Liver (tissue), 8 donors: ENCODE measurements at regions not wholly inside any gene's neighbourhood (a gene's known extent, or its start where the extent isn't known, plus 50 kb on each side); places are given as distances from the start of the nearest gene placed in this dataset.

Experiments used
- DNase-seq: peaks from one replicate; pipeline ENCODE4 v3.0.0-alpha.2; 2017; ENCODE audit warnings: low spot score
- H3K27ac ChIP-seq, 2 donors: one replicate each; pipeline ENCODE4 v1.7.0; 2013; ENCODE audit warnings: inconsistent platforms in 2 of 2, low read length in 2 of 2, control low read depth in 1 of 2, low read depth in 1 of 2, mild to moderate bottlenecking in 1 of 2
- H3K27me3 ChIP-seq, 4 donors: one replicate each; pipeline versions ENCODE4 v1.6.1 to v1.7.0; 2013; ENCODE audit warnings: low read length in 3 of 4, inconsistent platforms in 1 of 4, mild to moderate bottlenecking in 1 of 4, moderate library complexity in 1 of 4; ENCODE audit not compliant: control insufficient read depth in 4 of 4, insufficient read depth in 4 of 4
- H3K36me3 ChIP-seq, 4 donors: one replicate each; pipeline versions ENCODE4 v1.6.1 to v1.7.0; 2013; ENCODE audit warnings: low read length in 3 of 4, mild to moderate bottlenecking in 3 of 4, low read depth in 1 of 4, moderate library complexity in 1 of 4; ENCODE audit not compliant: control insufficient read depth in 4 of 4, insufficient read depth in 3 of 4
- H3K4me1 ChIP-seq, 4 donors: one replicate each; pipeline versions ENCODE4 v1.6.1 to v1.7.0; 2013; ENCODE audit warnings: low read length in 3 of 4, mild to moderate bottlenecking in 3 of 4, moderate library complexity in 1 of 4; ENCODE audit not compliant: control insufficient read depth in 4 of 4, insufficient read depth in 4 of 4
- H3K4me3 ChIP-seq, 3 donors: one replicate each; pipeline versions ENCODE4 v1.6.1 to v1.7.0; 2013; ENCODE audit warnings: low read length in 3 of 3, control low read depth in 1 of 3, low read depth in 1 of 3, mild to moderate bottlenecking in 1 of 3
- H3K9ac ChIP-seq, 2 donors: one replicate each; pipeline ENCODE4 v1.7.0; 2013; ENCODE audit warnings: low read length in 2 of 2, mild to moderate bottlenecking in 2 of 2, moderate library complexity in 2 of 2, control low read depth in 1 of 2, low read depth in 1 of 2
- H3K9me3 ChIP-seq, 4 donors: one replicate each; pipeline versions ENCODE4 v1.6.1 to v1.7.0; 2013; ENCODE audit warnings: low read length in 3 of 4; ENCODE audit not compliant: control insufficient read depth in 4 of 4
- FOXA2 ChIP-seq: IDR thresholded peaks from 2 replicates; pipeline ENCODE4 v1.6.1; 2016; ENCODE audit warnings: antibody characterized with exemption
- HNF4A ChIP-seq, 2 donors: conservative IDR thresholded peaks; 2 replicates each; pipeline ENCODE4 v1.6.1; 2016; ENCODE audit warnings: antibody characterized with exemption in 2 of 2, mild to moderate bottlenecking in 2 of 2
- HNF4G ChIP-seq: IDR thresholded peaks from 2 replicates; pipeline ENCODE4 v1.6.1; 2016; ENCODE audit warnings: antibody characterized with exemption
- JUND ChIP-seq, 2 donors: IDR thresholded peaks; 2 replicates each; pipeline ENCODE4 v1.6.1; 2016; ENCODE audit warnings: antibody characterized with exemption in 2 of 2
- NR2F2 ChIP-seq: IDR thresholded peaks from 2 replicates; pipeline ENCODE4 v1.6.1; 2016; ENCODE audit warnings: antibody characterized with exemption
- RAD21 ChIP-seq, 2 donors: IDR thresholded peaks; 2 replicates each; pipeline ENCODE4 v1.6.1; 2016; ENCODE audit warnings: antibody characterized with exemption in 2 of 2, mild to moderate bottlenecking in 2 of 2
- RXRA ChIP-seq, 2 donors: IDR thresholded peaks; 2 replicates each; pipeline ENCODE4 v1.6.1; 2017 to 2018; ENCODE audit warnings: antibody characterized with exemption in 2 of 2, mild to moderate bottlenecking in 1 of 2
- SP1 ChIP-seq: IDR thresholded peaks from 2 replicates; pipeline ENCODE4 v1.6.1; 2018; ENCODE audit warnings: antibody characterized with exemption, mild to moderate bottlenecking
- TAF1 ChIP-seq: conservative IDR thresholded peaks from 2 replicates; pipeline ENCODE4 v1.6.1; 2016; ENCODE audit warnings: antibody characterized with exemption, mild to moderate bottlenecking
- YY1 ChIP-seq: IDR thresholded peaks from 2 replicates; pipeline ENCODE4 v1.6.1; 2016; ENCODE audit warnings: antibody characterized with exemption, mild to moderate bottlenecking
- WGBS: extraction: QIAGEN DNeasy Blood & Tissue Kit; methylation state at CpG from one replicate; pipeline ENCODE4 v1.1.7; 2013; 5-methylcytosine and 5-hydroxymethylcytosine counted together
- TF ChIP-seq, protein P1 (sequence below): IDR thresholded peaks from 2 replicates; pipeline ENCODE4 v1.6.1; 2016; ENCODE audit warnings: antibody characterized with exemption, mild to moderate bottlenecking
- TF ChIP-seq, protein P2 (sequence below): IDR thresholded peaks from 2 replicates; pipeline ENCODE4 v1.6.1; 2016; ENCODE audit warnings: antibody characterized with exemption
- TF ChIP-seq, protein P3 (sequence below): IDR thresholded peaks from 2 replicates; pipeline ENCODE4 v1.6.1; 2016; ENCODE audit warnings: antibody characterized with exemption
- TF ChIP-seq, protein P4 (sequence below): fragments of 150-350 bp; IDR thresholded peaks from 2 replicates; pipeline ENCODE4 v1.5.1; 2017; ENCODE audit warnings: improper control_type of control experiment, low read depth, low read length; ENCODE audit not compliant: missing input control
- donor health status: healthy.
- donor health status: healthy.
- donor health status: healthy.
- donor health status: healthy.
- donor health status: healthy.

DNA sequence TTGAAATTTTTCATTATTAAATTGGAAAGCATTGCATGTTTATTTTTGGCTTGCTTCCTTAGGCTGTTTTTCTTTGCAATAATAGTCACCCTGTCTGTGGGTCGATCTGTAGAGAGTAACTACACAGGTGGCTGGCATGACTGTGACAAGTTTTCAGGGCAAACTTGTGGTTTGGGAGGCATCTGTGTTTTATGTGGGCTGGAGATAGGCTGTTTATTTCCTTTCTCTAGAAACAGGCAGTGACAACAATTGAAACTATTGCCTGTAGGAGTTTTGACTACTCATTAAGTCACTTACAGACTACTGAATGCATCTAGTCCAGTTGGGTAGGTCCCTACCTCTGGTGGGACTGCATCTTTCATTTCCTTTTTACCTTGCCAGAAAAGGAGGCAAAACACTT is 155.6 kb downstream of the DYRK2 start:
- Histone ChIP-seq H3K36me3 (no peaks in the 10 kb centered on the region), H3K27ac (no peak overlapping the region), H3K9me3 (no peaks in the 10 kb centered on the region), H3K4me3 (no peak overlapping the region), H3K4me1 (no peaks in the 10 kb centered on the region), H3K9ac (no peak overlapping the region), H3K27me3 (peaks cover 0 to 3% (median 0%) of the 10 kb centered on the region in 4 donors)
- TF ChIP-seq SP1 (no peak), JUND (IDR thresholded peaks at IDR 0.05) (no peak), RXRA (IDR thresholded peaks at IDR 0.05) (no peak), HNF4A (conservative IDR thresholded peaks at IDR 0.05) (no peak), TAF1 (no peak), HNF4G (no peak), YY1 (no peak), RAD21 (IDR thresholded peaks at IDR 0.05) (no peak), NR2F2 (no peak), FOXA2 (no peak)
- TF ChIP-seq, protein P1, sequence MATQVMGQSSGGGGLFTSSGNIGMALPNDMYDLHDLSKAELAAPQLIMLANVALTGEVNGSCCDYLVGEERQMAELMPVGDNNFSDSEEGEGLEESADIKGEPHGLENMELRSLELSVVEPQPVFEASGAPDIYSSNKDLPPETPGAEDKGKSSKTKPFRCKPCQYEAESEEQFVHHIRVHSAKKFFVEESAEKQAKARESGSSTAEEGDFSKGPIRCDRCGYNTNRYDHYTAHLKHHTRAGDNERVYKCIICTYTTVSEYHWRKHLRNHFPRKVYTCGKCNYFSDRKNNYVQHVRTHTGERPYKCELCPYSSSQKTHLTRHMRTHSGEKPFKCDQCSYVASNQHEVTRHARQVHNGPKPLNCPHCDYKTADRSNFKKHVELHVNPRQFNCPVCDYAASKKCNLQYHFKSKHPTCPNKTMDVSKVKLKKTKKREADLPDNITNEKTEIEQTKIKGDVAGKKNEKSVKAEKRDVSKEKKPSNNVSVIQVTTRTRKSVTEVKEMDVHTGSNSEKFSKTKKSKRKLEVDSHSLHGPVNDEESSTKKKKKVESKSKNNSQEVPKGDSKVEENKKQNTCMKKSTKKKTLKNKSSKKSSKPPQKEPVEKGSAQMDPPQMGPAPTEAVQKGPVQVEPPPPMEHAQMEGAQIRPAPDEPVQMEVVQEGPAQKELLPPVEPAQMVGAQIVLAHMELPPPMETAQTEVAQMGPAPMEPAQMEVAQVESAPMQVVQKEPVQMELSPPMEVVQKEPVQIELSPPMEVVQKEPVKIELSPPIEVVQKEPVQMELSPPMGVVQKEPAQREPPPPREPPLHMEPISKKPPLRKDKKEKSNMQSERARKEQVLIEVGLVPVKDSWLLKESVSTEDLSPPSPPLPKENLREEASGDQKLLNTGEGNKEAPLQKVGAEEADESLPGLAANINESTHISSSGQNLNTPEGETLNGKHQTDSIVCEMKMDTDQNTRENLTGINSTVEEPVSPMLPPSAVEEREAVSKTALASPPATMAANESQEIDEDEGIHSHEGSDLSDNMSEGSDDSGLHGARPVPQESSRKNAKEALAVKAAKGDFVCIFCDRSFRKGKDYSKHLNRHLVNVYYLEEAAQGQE, result no peak
- TF ChIP-seq, protein P2, sequence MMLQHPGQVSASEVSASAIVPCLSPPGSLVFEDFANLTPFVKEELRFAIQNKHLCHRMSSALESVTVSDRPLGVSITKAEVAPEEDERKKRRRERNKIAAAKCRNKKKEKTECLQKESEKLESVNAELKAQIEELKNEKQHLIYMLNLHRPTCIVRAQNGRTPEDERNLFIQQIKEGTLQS, result no peak
- TF ChIP-seq, protein P3, sequence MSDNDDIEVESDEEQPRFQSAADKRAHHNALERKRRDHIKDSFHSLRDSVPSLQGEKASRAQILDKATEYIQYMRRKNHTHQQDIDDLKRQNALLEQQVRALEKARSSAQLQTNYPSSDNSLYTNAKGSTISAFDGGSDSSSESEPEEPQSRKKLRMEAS, result no peak
- no peak for DNase-seq
- 57% methylated on average over 1 of the region's 1 CpG for WGBS

DNA sequence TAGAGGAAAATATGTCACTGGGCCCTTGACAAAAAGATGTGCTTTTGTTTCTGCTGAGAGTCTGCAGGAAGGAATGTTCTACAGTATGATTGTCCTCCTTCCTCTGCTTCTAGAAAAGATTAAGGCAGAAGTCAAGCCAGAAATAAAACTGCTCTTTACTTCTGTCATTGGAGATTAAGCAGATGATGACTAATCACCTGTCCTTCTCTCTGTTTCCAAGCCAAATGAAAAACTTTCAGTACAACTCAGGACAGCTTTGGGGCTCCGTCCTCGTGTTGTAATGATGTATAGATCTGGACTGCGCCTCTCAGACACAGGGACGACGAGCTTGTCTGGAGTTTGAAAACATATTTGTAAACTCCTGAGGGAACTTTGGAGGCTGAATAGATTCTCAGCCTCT is 159.3 kb downstream of the DYRK2 start:
- TF ChIP-seq TAF1 (no peak), HNF4G (no peak), FOXA2 (no peak), SP1 (no peak), RXRA (IDR thresholded peaks at IDR 0.05) (no peak)
- TF ChIP-seq, protein P1, result no peak
- TF ChIP-seq, protein P4, sequence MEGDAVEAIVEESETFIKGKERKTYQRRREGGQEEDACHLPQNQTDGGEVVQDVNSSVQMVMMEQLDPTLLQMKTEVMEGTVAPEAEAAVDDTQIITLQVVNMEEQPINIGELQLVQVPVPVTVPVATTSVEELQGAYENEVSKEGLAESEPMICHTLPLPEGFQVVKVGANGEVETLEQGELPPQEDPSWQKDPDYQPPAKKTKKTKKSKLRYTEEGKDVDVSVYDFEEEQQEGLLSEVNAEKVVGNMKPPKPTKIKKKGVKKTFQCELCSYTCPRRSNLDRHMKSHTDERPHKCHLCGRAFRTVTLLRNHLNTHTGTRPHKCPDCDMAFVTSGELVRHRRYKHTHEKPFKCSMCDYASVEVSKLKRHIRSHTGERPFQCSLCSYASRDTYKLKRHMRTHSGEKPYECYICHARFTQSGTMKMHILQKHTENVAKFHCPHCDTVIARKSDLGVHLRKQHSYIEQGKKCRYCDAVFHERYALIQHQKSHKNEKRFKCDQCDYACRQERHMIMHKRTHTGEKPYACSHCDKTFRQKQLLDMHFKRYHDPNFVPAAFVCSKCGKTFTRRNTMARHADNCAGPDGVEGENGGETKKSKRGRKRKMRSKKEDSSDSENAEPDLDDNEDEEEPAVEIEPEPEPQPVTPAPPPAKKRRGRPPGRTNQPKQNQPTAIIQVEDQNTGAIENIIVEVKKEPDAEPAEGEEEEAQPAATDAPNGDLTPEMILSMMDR, result no peak
- TF ChIP-seq, protein P3, result no peak
- H3K27me3 ChIP-seq, result no peaks in the 10 kb centered on the region
- WGBS, result 71% methylated on average over 5 of the region's 5 CpGs
- H3K9me3 ChIP-seq, result no peaks in the 10 kb centered on the region
- H3K27ac ChIP-seq, result no peak overlapping the region
- no peak for DNase-seq
- H3K4me1 ChIP-seq, result no peaks in the 10 kb centered on the region
- no peak overlapping the region for H3K4me3 ChIP-seq
- no peak overlapping the region for H3K9ac ChIP-seq
- H3K36me3 ChIP-seq, result no peaks in the 10 kb centered on the region
